ENCODE measurements at regions not wholly inside any gene's neighbourhood (a gene's known extent, or its start where the extent isn't known, plus 50 kb on each side); places are given as distances from the start of the nearest gene placed in this dataset.

- intact Hi-C loops (cut with DNase I), result no loop called here
- Histone ChIP-seq H3K27me3 (no peaks in the 10 kb centered on the region), H3K4me3 (replicated peaks in 1 of 3) (no peak overlapping the region), H3K9me3 (no peaks in the 10 kb centered on the region), H3K27ac (no peak overlapping the region), H3K36me3 (no peaks in the 10 kb centered on the region), H3K4me1 (no peaks in the 10 kb centered on the region)
- TF ChIP-seq POLR2A (IDR thresholded peaks at IDR 0.05), result no peak
- TF ChIP-seq, protein P1, sequence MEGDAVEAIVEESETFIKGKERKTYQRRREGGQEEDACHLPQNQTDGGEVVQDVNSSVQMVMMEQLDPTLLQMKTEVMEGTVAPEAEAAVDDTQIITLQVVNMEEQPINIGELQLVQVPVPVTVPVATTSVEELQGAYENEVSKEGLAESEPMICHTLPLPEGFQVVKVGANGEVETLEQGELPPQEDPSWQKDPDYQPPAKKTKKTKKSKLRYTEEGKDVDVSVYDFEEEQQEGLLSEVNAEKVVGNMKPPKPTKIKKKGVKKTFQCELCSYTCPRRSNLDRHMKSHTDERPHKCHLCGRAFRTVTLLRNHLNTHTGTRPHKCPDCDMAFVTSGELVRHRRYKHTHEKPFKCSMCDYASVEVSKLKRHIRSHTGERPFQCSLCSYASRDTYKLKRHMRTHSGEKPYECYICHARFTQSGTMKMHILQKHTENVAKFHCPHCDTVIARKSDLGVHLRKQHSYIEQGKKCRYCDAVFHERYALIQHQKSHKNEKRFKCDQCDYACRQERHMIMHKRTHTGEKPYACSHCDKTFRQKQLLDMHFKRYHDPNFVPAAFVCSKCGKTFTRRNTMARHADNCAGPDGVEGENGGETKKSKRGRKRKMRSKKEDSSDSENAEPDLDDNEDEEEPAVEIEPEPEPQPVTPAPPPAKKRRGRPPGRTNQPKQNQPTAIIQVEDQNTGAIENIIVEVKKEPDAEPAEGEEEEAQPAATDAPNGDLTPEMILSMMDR (IDR thresholded peaks at IDR 0.05), result no peak
- no peak for DNase-seq
- WGBS, 2 donors, result 88 to 95% methylated on average over 3 of the region's 3 CpGs
These were observed 334.2 kb downstream of the BMP4 start for GRCh38 chr14:53622447-53622846.

- DNase-seq, result no peak
- H3K27me3 ChIP-seq, result no peaks in the 10 kb centered on the region
- WGBS, 2 donors, result 72 to 79% methylated on average over 2 of the region's 2 CpGs
- no peaks in the 10 kb centered on the region for H3K9me3 ChIP-seq
- H3K36me3 ChIP-seq, result no peaks in the 10 kb centered on the region
- TF ChIP-seq, protein P1 (IDR thresholded peaks at IDR 0.05), result no peak
- no peak for TF ChIP-seq POLR2A (IDR thresholded peaks at IDR 0.05)
- H3K4me3 ChIP-seq (replicated peaks in 1 of 3), result no peak overlapping the region
- H3K4me1 ChIP-seq, result no peaks in the 10 kb centered on the region
- intact Hi-C loops (cut with DNase I), result no loop called here
- H3K27ac ChIP-seq, result no peak overlapping the region
These were observed 334.7 kb downstream of the BMP4 start for GRCh38 chr14:53621921-53622320.

DNA sequence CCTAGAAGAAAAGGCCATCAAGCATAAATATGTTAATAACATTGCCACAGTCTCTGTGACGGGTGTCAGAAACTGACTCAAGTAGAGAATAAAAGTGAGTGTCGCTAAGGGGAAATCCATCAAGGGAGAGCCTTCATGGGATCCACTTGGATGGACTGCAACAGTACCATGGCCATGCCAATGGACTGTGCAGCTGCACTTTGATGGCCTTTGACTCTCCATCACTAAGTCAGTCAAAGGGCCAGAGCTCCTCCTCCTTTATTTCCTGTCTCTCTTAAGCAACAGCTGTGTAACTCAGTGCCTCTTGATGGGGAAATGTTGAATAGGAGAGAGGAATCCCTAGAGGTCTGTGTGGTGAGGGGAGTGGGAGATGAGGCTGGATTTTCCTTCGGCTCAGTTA is 335.2 kb downstream of the BMP4 start:
- no peaks in the 10 kb centered on the region for H3K36me3 ChIP-seq
- H3K27me3 ChIP-seq, result no peaks in the 10 kb centered on the region
- no peaks in the 10 kb centered on the region for H3K9me3 ChIP-seq
- H3K4me1 ChIP-seq, result no peaks in the 10 kb centered on the region
- no peak overlapping the region for H3K27ac ChIP-seq
- intact Hi-C loops (cut with DNase I), result no loop called here
- H3K4me3 ChIP-seq (replicated peaks in 1 of 3), result no peak overlapping the region
- 88% methylated on average over 3 of the region's 3 CpGs for WGBS, 2 donors
- DNase-seq, result no peak
- no peak for TF ChIP-seq POLR2A (IDR thresholded peaks at IDR 0.05)
- TF ChIP-seq, protein P1 (IDR thresholded peaks at IDR 0.05), result no peak

DNA sequence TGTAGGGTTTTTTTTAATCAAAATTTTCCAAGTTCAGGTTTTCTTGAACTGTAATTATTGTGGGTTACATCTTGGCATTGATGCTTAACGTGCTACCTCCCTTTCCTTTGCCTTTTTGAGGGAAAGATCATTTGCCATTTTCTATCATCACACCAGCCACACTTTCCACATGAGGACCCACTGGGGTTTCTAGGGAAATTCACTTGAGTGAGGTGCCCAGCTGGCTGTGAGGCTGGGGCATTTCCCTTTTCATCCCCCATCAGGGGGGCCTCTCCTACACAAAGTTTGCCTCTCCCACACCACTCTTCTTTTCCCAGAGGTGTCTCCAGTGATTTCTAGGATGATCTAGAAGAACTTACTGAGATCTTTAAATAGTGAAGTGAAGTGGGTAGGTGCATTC is 335.7 kb downstream of the BMP4 start:
- Histone ChIP-seq H3K9me3 (no peaks in the 10 kb centered on the region), H3K27ac (no peak overlapping the region), H3K4me1 (no peaks in the 10 kb centered on the region), H3K27me3 (no peaks in the 10 kb centered on the region), H3K4me3 (replicated peaks in 1 of 3) (no peak overlapping the region), H3K36me3 (no peaks in the 10 kb centered on the region)
- 79 to 92% methylated on average over 1 of the region's 1 CpG for WGBS, 2 donors
- no peak for TF ChIP-seq POLR2A (IDR thresholded peaks at IDR 0.05)
- TF ChIP-seq, protein P1 (IDR thresholded peaks at IDR 0.05), result no peak
- DNase-seq, result no peak
- intact Hi-C loops (cut with DNase I), result no loop called here

GRCh38 chr14:53620317-53620716 is 336.3 kb downstream of the BMP4 start:
- no peak for DNase-seq
- Histone ChIP-seq H3K27me3 (no peaks in the 10 kb centered on the region), H3K4me1 (no peaks in the 10 kb centered on the region), H3K9me3 (no peaks in the 10 kb centered on the region), H3K36me3 (no peaks in the 10 kb centered on the region), H3K27ac (no peak overlapping the region), H3K4me3 (replicated peaks in 1 of 3) (no peak overlapping the region)
- WGBS, 2 donors, result 62 to 78% methylated on average over 2 of the region's 2 CpGs
- TF ChIP-seq, protein P1 (IDR thresholded peaks at IDR 0.05), result no peak
- TF ChIP-seq POLR2A (IDR thresholded peaks at IDR 0.05), result no peak
- intact Hi-C loops (cut with DNase I), result no loop called here

Data from thyroid gland (tissue), 4 donors.